Caco-2 (cell line): ENCODE measurements at regions not wholly inside any gene's neighbourhood (a gene's known extent, or its start where the extent isn't known, plus 50 kb on each side); places are given as distances from the start of the nearest gene placed in this dataset.
A peak's percentile ranks its signal among the peaks of the same experiment; 100 is the strongest.

Source experiments
- BruUV-seq: library from RNA; stranded (reverse); fragments of 400-500 nt; replicated peaks from 2 replicates; lab custom pipeline; 2021; lab: Mats Ljungman, UMichigan
- CTCF ChIA-PET: fragments of 300-600 bp; sonication (Branson Sonifier 250); formaldehyde crosslinking; loops from one replicate; lab custom pipeline; 2022; ENCODE audit warnings: antibody characterized with exemption; lab: Charles Lee
- POLR2A ChIA-PET: fragments of 300-600 bp; sonication (Branson Sonifier 250); formaldehyde crosslinking; loops from one replicate; lab custom pipeline; 2022; ENCODE audit warnings: antibody characterized with exemption; lab: Charles Lee
- DNase-seq, 2 experiments: peaks; one replicate each; pipeline versions ENCODE4 v3.0.0 to v3.0.0-alpha.2; 2020 to 2022
- H3K27me3 ChIP-seq: replicated peaks from 2 replicates; pipeline ENCODE4 v1.6.0; 2011; ENCODE audit warnings: low read length; ENCODE audit not compliant: control insufficient read depth, insufficient read depth
- H3K36me3 ChIP-seq: 2 replicates; pipeline ENCODE4 v1.5.1; 2011; ENCODE audit warnings: low read length; ENCODE audit not compliant: control insufficient read depth, insufficient read depth
- H3K4me1 ChIP-seq: fragments of 250-450 bp; sonication (Bioruptor Pico); 2 replicates; pipeline ENCODE4 v1.5.1; 2020; ENCODE audit warnings: mild to moderate bottlenecking
- H3K4me3 ChIP-seq: 2 replicates; pipeline ENCODE4 v1.5.1; 2011; ENCODE audit warnings: low read depth, mild to moderate bottlenecking, control low read depth, low read length
- H3K9me3 ChIP-seq: fragments of 250-450 bp; sonication (Bioruptor Pico); 2 replicates; pipeline ENCODE4 v1.5.1; 2020; ENCODE audit warnings: mild to moderate bottlenecking, moderate library complexity
- H3K27ac Mint-ChIP-seq: one replicate; pipeline ENCODE4 v1.8.0; 2022; ENCODE audit warnings: mixed read lengths; ENCODE audit not compliant: unreplicated experiment
- H3K27me3 Mint-ChIP-seq: one replicate; pipeline ENCODE4 v1.8.0; 2022; ENCODE audit warnings: mixed read lengths; ENCODE audit not compliant: insufficient read depth, unreplicated experiment
- H3K36me3 Mint-ChIP-seq: one replicate; pipeline ENCODE4 v1.8.0; 2022; ENCODE audit warnings: mild to moderate bottlenecking, mixed read lengths; ENCODE audit not compliant: insufficient read depth, unreplicated experiment
- H3K4me1 Mint-ChIP-seq: one replicate; pipeline ENCODE4 v1.8.0; 2022; ENCODE audit warnings: low read depth, mixed read lengths; ENCODE audit not compliant: unreplicated experiment
- H3K4me3 Mint-ChIP-seq: one replicate; pipeline ENCODE4 v1.8.0; 2022; ENCODE audit warnings: mild to moderate bottlenecking, moderate library complexity, mixed read lengths; ENCODE audit not compliant: unreplicated experiment
- H3K9me3 Mint-ChIP-seq: one replicate; pipeline ENCODE4 v1.8.0; 2022; ENCODE audit warnings: mixed read lengths; ENCODE audit not compliant: unreplicated experiment
- CTCF ChIP-seq, 2 experiments: fragments of 200-600 bp in 1 of 2; IDR thresholded peaks; 1 replicate in 1 of 2; 2 replicates in 1 of 2; pipeline versions ENCODE4 v1.5.1 to v1.8.0; 2011 to 2022; ENCODE audit warnings: antibody characterized with exemption in 1 of 2, control low read depth in 1 of 2, inconsistent platforms in 1 of 2, low read depth in 1 of 2, low read length in 1 of 2, mild to moderate bottlenecking in 1 of 2, moderate library complexity in 1 of 2; ENCODE audit not compliant: insufficient read depth in 1 of 2, severe bottlenecking in 1 of 2, unreplicated experiment in 1 of 2
- intact Hi-C: fragments of 100-400 bp; cut with micrococcal nuclease; formaldehyde crosslinking; loops from one replicate; pipeline ENCODE4 v1.10.0; 2022; ENCODE audit not compliant: unreplicated experiment

GRCh38 chr17:77749321-77749751 lies 209.2 kb upstream of the TNRC6C start:
- intact Hi-C loops: no loop called here
- no peaks in the 10 kb centered on the region for H3K36me3 Mint-ChIP-seq
- BruUV-seq: no TSS peak
- H3K9me3 Mint-ChIP-seq: peaks cover 23% of the 10 kb centered on the region
- no peaks in the 10 kb centered on the region for H3K4me1 Mint-ChIP-seq
- ChIA-PET CTCF (no interaction called here), POLR2A (no interaction called here)
- H3K27me3 Mint-ChIP-seq: peaks cover 10% of the 10 kb centered on the region
- Histone ChIP-seq H3K36me3 (no peaks in the 10 kb centered on the region), H3K27me3 (no peaks in the 10 kb centered on the region; the same call in 1 of the 2 replicates), H3K9me3 (peaks cover 11% of the 10 kb centered on the region; the same call in 1 of the 2 replicates), H3K4me1 (no peaks in the 10 kb centered on the region), H3K4me3 (no peak overlapping the region)
- H3K4me3 Mint-ChIP-seq: no peak overlapping the region
- DNase-seq: peak in 1 of 2 experiments; percentile 33
- no peak overlapping the region for H3K27ac Mint-ChIP-seq
- no peak for TF ChIP-seq CTCF (IDR thresholded peaks at IDR 0.05; ENCODE audit: insufficient read depth in 1 of 2, low read depth in 1 of 2, low read length in 1 of 2, severe bottlenecking in 1 of 2, unreplicated experiment in 1 of 2)

GRCh38 chr17:77749989-77750388 lies 208.5 kb upstream of the TNRC6C start:
- Mint-ChIP-seq H3K4me3 (no peak overlapping the region), H3K36me3 (no peaks in the 10 kb centered on the region), H3K27me3 (peaks cover 10% of the 10 kb centered on the region), H3K27ac (no peak overlapping the region), H3K9me3 (peaks cover 16% of the 10 kb centered on the region), H3K4me1 (no peaks in the 10 kb centered on the region)
- ChIA-PET POLR2A (no interaction called here), CTCF (no interaction called here)
- H3K27me3 ChIP-seq: no peaks in the 10 kb centered on the region; the same call in 1 of the 2 replicates
- BruUV-seq: no TSS peak
- H3K4me3 ChIP-seq: no peak overlapping the region
- TF ChIP-seq CTCF (IDR thresholded peaks at IDR 0.05; ENCODE audit: insufficient read depth in 1 of 2, low read depth in 1 of 2, low read length in 1 of 2, severe bottlenecking in 1 of 2, unreplicated experiment in 1 of 2): no peak
- H3K4me1 ChIP-seq: no peaks in the 10 kb centered on the region
- intact Hi-C loops: no loop called here
- peaks cover 12% of the 10 kb centered on the region for H3K9me3 ChIP-seq
- H3K36me3 ChIP-seq: no peaks in the 10 kb centered on the region
- peak in 1 of 2 experiments; percentile 3 for DNase-seq

- Histone ChIP-seq H3K4me3 (no peak overlapping the region), H3K27me3 (no peaks in the 10 kb centered on the region; the same call in 1 of the 2 replicates), H3K9me3 (peaks cover 13% of the 10 kb centered on the region), H3K4me1 (no peaks in the 10 kb centered on the region), H3K36me3 (no peaks in the 10 kb centered on the region)
- ChIA-PET CTCF (no interaction called here), POLR2A (no interaction called here)
- no peak overlapping the region for H3K4me3 Mint-ChIP-seq
- H3K27ac Mint-ChIP-seq: no peak overlapping the region
- no peak for DNase-seq
- H3K36me3 Mint-ChIP-seq: no peaks in the 10 kb centered on the region
- intact Hi-C loops: no loop called here
- H3K4me1 Mint-ChIP-seq: no peaks in the 10 kb centered on the region
- no peak for TF ChIP-seq CTCF (IDR thresholded peaks at IDR 0.05; ENCODE audit: insufficient read depth in 1 of 2, low read depth in 1 of 2, low read length in 1 of 2, severe bottlenecking in 1 of 2, unreplicated experiment in 1 of 2)
- H3K27me3 Mint-ChIP-seq: peaks cover 8% of the 10 kb centered on the region
- no TSS peak for BruUV-seq
- H3K9me3 Mint-ChIP-seq: peaks cover 11% of the 10 kb centered on the region
Measured at GRCh38 chr17:77750427-77751043, 208.0 kb upstream of the TNRC6C start.
